HG03159 (cell line): ENCODE measurements at regions not wholly inside any gene's neighbourhood (a gene's known extent, or its start where the extent isn't known, plus 50 kb on each side); places are given as distances from the start of the nearest gene placed in this dataset.
"Not testable (repeated sequence)": the region's sequence is repeated elsewhere in the genome, so short reads cannot be mapped to it uniquely, and the experiment has no call there.

Experiments
- ATAC-seq: cut with Tn5 transposase; IDR thresholded peaks from one replicate; pipeline ENCODE4 v1.9.1; 2021; ENCODE audit warnings: mild to moderate bottlenecking, moderate library complexity; ENCODE audit not compliant: unreplicated experiment

DNA sequence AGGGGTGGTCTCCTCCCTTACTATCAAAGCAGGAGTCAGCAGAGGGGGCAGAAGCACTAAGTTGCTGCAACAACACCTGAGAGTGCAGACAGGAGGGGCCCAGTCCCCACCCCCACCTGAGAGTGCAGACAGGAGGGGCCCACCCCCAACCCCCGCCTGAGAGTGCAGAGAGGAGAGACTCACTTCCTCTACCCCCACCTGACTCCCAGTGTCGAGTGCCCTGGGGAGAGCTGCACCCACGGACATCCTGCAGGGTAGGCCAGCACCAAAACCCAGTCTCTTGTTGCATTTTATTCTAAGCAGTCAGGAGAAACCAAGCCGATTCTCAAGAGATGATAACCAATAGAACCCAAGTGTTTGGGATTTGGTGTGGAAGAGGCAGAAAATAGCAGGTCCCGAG, 78.4 kb downstream of the NAPG start:
- ATAC-seq: no peak

DNA sequence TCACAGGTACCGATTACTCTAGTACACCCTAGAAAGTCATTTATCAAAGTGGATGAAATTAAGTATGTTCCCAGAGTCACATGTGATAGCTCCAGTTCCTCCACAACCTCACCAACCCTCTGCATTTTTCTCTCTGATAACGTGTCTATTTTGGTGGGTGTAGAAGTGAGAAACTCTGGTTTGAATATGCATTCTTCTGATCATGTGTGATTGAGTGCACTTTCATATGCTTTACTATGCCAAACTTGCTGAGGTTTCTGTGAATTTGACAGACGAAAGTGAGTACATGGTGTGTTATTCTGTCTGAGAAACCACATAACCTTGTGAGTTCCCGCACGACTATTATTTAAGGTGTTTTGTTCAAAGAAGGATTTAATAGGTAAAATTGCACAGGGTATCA, 81.1 kb downstream of the NAPG start:
- ATAC-seq: peak; percentile 64

GRCh38 chr18:10607332-10608248, 81.8 kb downstream of the NAPG start:
- ATAC-seq: not testable (repeated sequence)

GRCh38 chr18:10608450-10608849, 82.6 kb downstream of the NAPG start:
- ATAC-seq: not testable (repeated sequence)

- ATAC-seq: not testable (repeated sequence)
Measured at GRCh38 chr18:10609046-10609445, 83.2 kb downstream of the NAPG start.

DNA sequence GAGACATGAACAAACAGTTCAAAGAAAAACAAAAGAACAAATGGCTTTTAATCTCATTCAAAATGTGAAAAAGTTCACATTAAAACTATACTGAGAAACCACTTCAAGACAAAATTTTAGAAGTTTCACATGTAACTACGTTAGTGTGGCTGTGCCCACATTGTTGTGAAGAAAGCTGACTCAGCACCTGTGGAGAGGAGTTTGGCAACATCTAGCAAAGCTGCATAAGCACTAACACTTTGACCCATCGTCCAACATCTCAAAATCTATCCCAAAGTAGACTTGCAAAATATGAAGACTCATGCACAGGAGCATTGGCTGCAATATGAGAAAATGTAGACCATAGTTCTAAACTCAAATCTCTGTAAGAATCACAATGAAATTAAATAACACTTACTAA, 87.4 kb downstream of the NAPG start:
- not testable (repeated sequence) for ATAC-seq

GRCh38 chr18:10616714-10617113, 90.9 kb downstream of the NAPG start:
- ATAC-seq: not testable (repeated sequence)

DNA sequence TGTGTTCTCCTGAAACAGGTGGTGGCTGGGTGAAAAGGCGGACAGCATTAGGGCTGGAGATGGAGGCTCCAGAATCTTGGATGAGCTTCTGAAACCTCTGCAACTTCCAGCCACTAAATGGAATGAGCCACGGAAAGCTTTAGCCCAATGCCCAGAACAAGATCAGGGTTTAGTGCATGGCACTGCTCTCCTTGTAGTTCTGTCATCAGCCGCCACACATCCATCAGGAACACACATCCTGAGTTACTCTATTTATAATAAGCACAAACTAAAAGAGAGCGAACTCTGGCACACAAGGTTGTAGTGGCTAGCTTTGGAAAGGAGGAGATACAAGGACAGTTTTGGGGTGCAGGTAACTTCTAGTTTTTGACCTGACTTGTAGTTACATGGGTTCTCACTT, 93.0 kb downstream of the NAPG start:
- ATAC-seq: not testable (repeated sequence)

DNA sequence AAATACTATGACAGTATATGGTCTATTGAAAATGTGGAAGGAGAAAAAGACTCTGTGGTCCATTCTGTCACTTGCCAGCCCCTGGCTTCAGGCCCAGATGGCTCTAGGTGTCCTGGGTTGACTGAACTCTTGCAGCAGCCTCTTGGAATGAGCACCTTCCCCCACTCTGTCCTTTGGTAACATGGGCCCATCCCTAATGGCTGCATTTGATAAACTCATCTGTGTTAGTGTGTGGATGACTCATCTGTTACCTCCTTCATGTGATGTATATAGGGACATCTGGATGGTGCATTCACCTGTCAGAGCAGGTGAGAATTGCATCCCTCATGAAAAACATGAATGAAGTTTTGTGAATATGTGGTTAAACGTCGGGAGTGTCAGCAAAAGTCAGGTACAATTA, 93.5 kb downstream of the NAPG start:
- ATAC-seq: not testable (repeated sequence)

DNA sequence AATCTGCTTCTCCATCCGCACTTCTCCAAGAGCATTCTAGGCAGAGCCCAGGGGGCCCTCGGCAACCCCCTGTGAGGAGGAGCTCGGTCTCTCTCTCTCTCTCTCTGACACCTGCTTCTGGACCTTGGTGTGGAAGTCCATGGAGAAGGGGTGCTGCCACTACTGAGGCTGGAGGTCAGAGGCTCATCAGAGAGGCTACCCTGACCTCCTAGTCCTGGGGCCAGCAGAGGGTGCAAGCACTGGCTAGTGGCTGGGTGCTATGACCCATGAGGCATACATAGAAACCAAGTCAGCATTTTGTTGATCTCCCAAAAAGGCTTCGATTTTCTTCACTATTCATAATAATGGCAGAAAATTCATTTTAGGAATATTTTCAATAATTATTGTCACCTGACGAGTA, 94.0 kb downstream of the NAPG start:
- not testable (repeated sequence) for ATAC-seq
